Neural cell (in vitro differentiated cells): ENCODE measurements at regions not wholly inside any gene's neighbourhood (a gene's known extent, or its start where the extent isn't known, plus 50 kb on each side); places are given as distances from the start of the nearest gene placed in this dataset.

Experiments
- H2AFZ ChIP-seq: fragments of 200-600, 300-800 bp; sonication (generic), shearing (Covaris generic); 2 replicates; pipeline ENCODE4 v1.6.0; 2014; ENCODE audit warnings: low read depth, mild to moderate bottlenecking, antibody characterized with exemption, low read length, moderate library complexity
- H3F3A ChIP-seq: fragments of 200-600 bp; shearing (Covaris generic); 2 replicates; pipeline ENCODE4 v1.6.1; 2016; ENCODE audit warnings: mild to moderate bottlenecking, moderate library complexity, mixed read lengths, antibody characterized with exemption, low read length; ENCODE audit not compliant: insufficient read depth, poor library complexity, severe bottlenecking
- H3K27ac ChIP-seq: fragments of 200-600, 300-800 bp; sonication (generic), shearing (Covaris generic); 2 replicates; pipeline ENCODE4 v1.5.1; 2014; ENCODE audit warnings: mild to moderate bottlenecking, low read length, moderate library complexity
- H3K27me3 ChIP-seq: fragments of 300-800, 200-600 bp; sonication (generic), shearing (Covaris generic); 2 replicates; pipeline ENCODE4 v1.6.0; 2014; ENCODE audit warnings: mild to moderate bottlenecking, low read depth, low read length, moderate library complexity; ENCODE audit not compliant: insufficient read depth
- H3K36me3 ChIP-seq: fragments of 300-800, 200-600 bp; sonication (generic), shearing (Covaris generic); 2 replicates; pipeline ENCODE4 v1.5.1; 2014; ENCODE audit warnings: mild to moderate bottlenecking, antibody characterized with exemption, low read length, moderate library complexity; ENCODE audit not compliant: insufficient read depth
- H3K4me2 ChIP-seq: fragments of 300-800, 200-600 bp; sonication (generic), shearing (Covaris generic); 2 replicates; pipeline ENCODE4 v1.6.0; 2014; ENCODE audit warnings: mild to moderate bottlenecking, low read length
- H3K4me3 ChIP-seq: fragments of 300-800, 200-600 bp; sonication (generic), shearing (Covaris generic); 2 replicates; pipeline ENCODE4 v1.5.1; 2014; ENCODE audit warnings: mild to moderate bottlenecking, low read length, moderate library complexity
- H3K79me2 ChIP-seq: fragments of 200-600 bp; shearing (Covaris generic); replicated peaks from 2 replicates; pipeline ENCODE4 v1.6.0; 2014; ENCODE audit warnings: mild to moderate bottlenecking, low read length, moderate library complexity; ENCODE audit not compliant: insufficient read depth
- H3K9ac ChIP-seq: fragments of 300-800, 200-600 bp; sonication (generic), shearing (Covaris generic); 2 replicates; pipeline ENCODE4 v1.6.1; 2016; ENCODE audit warnings: mild to moderate bottlenecking, low read length, mixed read lengths
- H3K9me2 ChIP-seq: fragments of 200-600 bp; shearing (Covaris generic); 2 replicates; pipeline ENCODE4 v1.6.1; 2016; ENCODE audit warnings: mild to moderate bottlenecking, low read length, mixed read lengths; ENCODE audit not compliant: insufficient read depth
- H3K9me3 ChIP-seq: fragments of 200-600, 300-800 bp; sonication (generic), shearing (Covaris generic); 2 replicates; pipeline ENCODE4 v1.6.1; 2016; ENCODE audit warnings: mild to moderate bottlenecking, mixed run types, low read length, moderate library complexity, mixed read lengths
- H4K20me1 ChIP-seq: fragments of 200-600 bp; shearing (Covaris generic); 2 replicates; pipeline ENCODE4 v1.6.1; 2016; ENCODE audit warnings: mild to moderate bottlenecking, mixed run types; ENCODE audit not compliant: insufficient read depth
- EP300 ChIP-seq: fragments of 450-650 bp; conservative IDR thresholded peaks from 2 replicates; pipeline ENCODE4 v1.6.1; 2014; ENCODE audit warnings: antibody characterized with exemption, mild to moderate bottlenecking, moderate library complexity; ENCODE audit not compliant: poor library complexity, severe bottlenecking
- EZH2 ChIP-seq: fragments of 200-600, 300-800 bp; shearing (Covaris generic), sonication (generic); IDR thresholded peaks from 2 replicates; pipeline ENCODE4 v1.6.1; 2014; ENCODE audit warnings: antibody characterized with exemption, low read length, borderline replicate concordance, mild to moderate bottlenecking; ENCODE audit not compliant: insufficient read depth, poor library complexity, severe bottlenecking
- MXI1 ChIP-seq: fragments of 450-650 bp; conservative IDR thresholded peaks from 2 replicates; pipeline ENCODE4 v1.6.1; 2014; ENCODE audit warnings: antibody characterized with exemption, mild to moderate bottlenecking; ENCODE audit not compliant: poor library complexity, severe bottlenecking
- POLR2AphosphoS5 ChIP-seq: IDR thresholded peaks from 2 replicates; pipeline ENCODE4 v1.6.1; 2012
- RAD21 ChIP-seq: fragments of 450-650 bp; conservative IDR thresholded peaks from 2 replicates; pipeline ENCODE4 v1.6.1; 2014; ENCODE audit warnings: antibody characterized with exemption, mild to moderate bottlenecking, moderate library complexity
- SMC3 ChIP-seq: fragments of 450-650 bp; conservative IDR thresholded peaks from 2 replicates; pipeline ENCODE4 v1.6.1; 2014; ENCODE audit warnings: antibody characterized with exemption, mild to moderate bottlenecking, moderate library complexity; ENCODE audit not compliant: poor library complexity
- TAF1 ChIP-seq: IDR thresholded peaks from 2 replicates; pipeline ENCODE4 v1.6.1; 2012; ENCODE audit warnings: low read depth
- TF ChIP-seq, protein P1 (sequence below): fragments of 450-650 bp; IDR thresholded peaks from 2 replicates; pipeline ENCODE4 v1.5.1; 2014; ENCODE audit warnings: antibody characterized with exemption, mild to moderate bottlenecking, moderate library complexity; ENCODE audit not compliant: poor library complexity, severe bottlenecking
- TF ChIP-seq, protein P2 (sequence below): IDR thresholded peaks from 2 replicates; pipeline ENCODE4 v1.6.1; 2012; ENCODE audit warnings: borderline replicate concordance

DNA sequence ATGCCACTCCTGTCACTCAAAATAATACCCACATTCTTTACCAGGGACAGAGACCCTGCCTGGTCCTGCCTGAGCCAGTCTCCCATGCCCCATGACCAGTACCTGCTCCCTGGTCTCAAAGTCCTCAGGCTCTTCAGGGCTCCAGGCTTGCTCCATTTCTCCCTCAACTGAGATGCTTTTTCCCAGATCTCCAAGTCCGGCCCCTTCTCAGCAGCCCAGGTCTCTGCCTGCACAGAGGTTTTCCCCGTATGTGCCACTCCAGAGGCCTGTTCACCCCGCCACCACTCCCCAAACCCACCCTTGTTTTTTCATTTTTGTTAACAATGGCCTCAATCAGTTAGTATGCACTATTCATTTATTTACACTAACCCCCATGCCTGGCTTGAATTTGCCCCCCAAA, 499.5 kb upstream of the MYT1L start:
- no peaks in the 10 kb centered on the region for H3K79me2 ChIP-seq
- H3F3A ChIP-seq: no peaks in the 10 kb centered on the region
- no peaks in the 10 kb centered on the region for H4K20me1 ChIP-seq
- H3K36me3 ChIP-seq: no peaks in the 10 kb centered on the region
- no peaks in the 10 kb centered on the region for H3K9me2 ChIP-seq
- no peaks in the 10 kb centered on the region for H3K27me3 ChIP-seq
- TF ChIP-seq, protein P1, sequence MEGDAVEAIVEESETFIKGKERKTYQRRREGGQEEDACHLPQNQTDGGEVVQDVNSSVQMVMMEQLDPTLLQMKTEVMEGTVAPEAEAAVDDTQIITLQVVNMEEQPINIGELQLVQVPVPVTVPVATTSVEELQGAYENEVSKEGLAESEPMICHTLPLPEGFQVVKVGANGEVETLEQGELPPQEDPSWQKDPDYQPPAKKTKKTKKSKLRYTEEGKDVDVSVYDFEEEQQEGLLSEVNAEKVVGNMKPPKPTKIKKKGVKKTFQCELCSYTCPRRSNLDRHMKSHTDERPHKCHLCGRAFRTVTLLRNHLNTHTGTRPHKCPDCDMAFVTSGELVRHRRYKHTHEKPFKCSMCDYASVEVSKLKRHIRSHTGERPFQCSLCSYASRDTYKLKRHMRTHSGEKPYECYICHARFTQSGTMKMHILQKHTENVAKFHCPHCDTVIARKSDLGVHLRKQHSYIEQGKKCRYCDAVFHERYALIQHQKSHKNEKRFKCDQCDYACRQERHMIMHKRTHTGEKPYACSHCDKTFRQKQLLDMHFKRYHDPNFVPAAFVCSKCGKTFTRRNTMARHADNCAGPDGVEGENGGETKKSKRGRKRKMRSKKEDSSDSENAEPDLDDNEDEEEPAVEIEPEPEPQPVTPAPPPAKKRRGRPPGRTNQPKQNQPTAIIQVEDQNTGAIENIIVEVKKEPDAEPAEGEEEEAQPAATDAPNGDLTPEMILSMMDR: no peak
- TF ChIP-seq RAD21 (no peak), EZH2 (no peak), TAF1 (no peak), MXI1 (no peak), EP300 (no peak)
- TF ChIP-seq, protein P2, sequence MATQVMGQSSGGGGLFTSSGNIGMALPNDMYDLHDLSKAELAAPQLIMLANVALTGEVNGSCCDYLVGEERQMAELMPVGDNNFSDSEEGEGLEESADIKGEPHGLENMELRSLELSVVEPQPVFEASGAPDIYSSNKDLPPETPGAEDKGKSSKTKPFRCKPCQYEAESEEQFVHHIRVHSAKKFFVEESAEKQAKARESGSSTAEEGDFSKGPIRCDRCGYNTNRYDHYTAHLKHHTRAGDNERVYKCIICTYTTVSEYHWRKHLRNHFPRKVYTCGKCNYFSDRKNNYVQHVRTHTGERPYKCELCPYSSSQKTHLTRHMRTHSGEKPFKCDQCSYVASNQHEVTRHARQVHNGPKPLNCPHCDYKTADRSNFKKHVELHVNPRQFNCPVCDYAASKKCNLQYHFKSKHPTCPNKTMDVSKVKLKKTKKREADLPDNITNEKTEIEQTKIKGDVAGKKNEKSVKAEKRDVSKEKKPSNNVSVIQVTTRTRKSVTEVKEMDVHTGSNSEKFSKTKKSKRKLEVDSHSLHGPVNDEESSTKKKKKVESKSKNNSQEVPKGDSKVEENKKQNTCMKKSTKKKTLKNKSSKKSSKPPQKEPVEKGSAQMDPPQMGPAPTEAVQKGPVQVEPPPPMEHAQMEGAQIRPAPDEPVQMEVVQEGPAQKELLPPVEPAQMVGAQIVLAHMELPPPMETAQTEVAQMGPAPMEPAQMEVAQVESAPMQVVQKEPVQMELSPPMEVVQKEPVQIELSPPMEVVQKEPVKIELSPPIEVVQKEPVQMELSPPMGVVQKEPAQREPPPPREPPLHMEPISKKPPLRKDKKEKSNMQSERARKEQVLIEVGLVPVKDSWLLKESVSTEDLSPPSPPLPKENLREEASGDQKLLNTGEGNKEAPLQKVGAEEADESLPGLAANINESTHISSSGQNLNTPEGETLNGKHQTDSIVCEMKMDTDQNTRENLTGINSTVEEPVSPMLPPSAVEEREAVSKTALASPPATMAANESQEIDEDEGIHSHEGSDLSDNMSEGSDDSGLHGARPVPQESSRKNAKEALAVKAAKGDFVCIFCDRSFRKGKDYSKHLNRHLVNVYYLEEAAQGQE: no peak
- H3K27ac ChIP-seq: no peak overlapping the region
- no peaks in the 10 kb centered on the region for H3K9me3 ChIP-seq
- H2AFZ ChIP-seq: no peak overlapping the region
- H3K4me2 ChIP-seq: no peak overlapping the region
- no peak overlapping the region for H3K9ac ChIP-seq
- H3K4me3 ChIP-seq: no peak overlapping the region

DNA sequence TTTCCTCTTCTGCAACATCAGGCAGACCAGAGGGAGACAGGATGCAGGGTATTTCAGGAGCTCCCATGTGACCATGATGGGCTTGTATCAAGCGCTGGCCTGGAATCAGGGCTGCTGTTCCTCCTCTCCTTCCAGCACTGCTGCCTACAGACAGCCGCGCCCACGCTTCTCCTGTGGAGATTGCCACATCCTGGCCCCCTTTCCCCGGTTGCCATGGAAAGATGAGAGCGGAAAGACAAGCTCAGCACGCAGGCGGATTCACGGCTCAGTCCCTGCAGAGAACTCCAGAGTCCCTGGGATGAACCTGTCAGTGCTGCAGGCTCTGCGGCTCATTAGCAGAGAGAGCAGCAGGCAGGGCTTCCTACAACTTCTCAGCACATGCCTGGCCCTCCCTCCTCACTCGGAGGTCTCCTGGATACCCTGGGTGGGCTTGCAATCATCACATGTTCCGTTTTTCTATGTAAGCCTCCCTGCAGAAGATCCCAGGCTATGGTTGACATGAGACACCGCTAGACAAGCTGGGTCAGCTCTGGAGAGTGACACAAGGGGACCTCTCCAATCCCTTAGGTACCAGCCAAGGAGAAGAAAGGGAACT, 497.8 kb upstream of the MYT1L start:
- H3K27ac ChIP-seq: peak overlapping the region; percentile 44
- H2AFZ ChIP-seq: peak overlapping the region; percentile 21
- no peak overlapping the region for H3K4me2 ChIP-seq
- no peaks in the 10 kb centered on the region for H3K9me3 ChIP-seq
- no peaks in the 10 kb centered on the region for H3F3A ChIP-seq
- no peaks in the 10 kb centered on the region for H3K79me2 ChIP-seq
- no peaks in the 10 kb centered on the region for H3K9me2 ChIP-seq
- peak overlapping the region; percentile 18 for H3K4me3 ChIP-seq
- H4K20me1 ChIP-seq: no peaks in the 10 kb centered on the region
- H3K36me3 ChIP-seq: no peaks in the 10 kb centered on the region
- H3K27me3 ChIP-seq: no peaks in the 10 kb centered on the region
- H3K9ac ChIP-seq: peak overlapping the region; percentile 25
- TF ChIP-seq EP300 (peak; percentile 65), EZH2 (no peak), MXI1 (no peak), TAF1 (no peak), RAD21 (peak; percentile 38), SMC3 (peak; percentile 34), POLR2AphosphoS5 (peak; percentile 28)
- TF ChIP-seq, protein P1: no peak
- TF ChIP-seq, protein P2: peak; percentile 50
